Spinal cord (tissue), 9 donors: ENCODE measurements at regions not wholly inside any gene's neighbourhood (a gene's known extent, or its start where the extent isn't known, plus 50 kb on each side); places are given as distances from the start of the nearest gene placed in this dataset.
A peak's percentile ranks its signal among the peaks of the same experiment; 100 is the strongest.
"Not testable (repeated sequence)": the region's sequence is repeated elsewhere in the genome, so short reads cannot be mapped to it uniquely, and the experiment has no call there.

ENCODE experiments used
- DNase-seq, 6 donors: peaks; one replicate each; pipeline versions ENCODE4 v3.0.0 to v3.0.0-alpha.2; 2013 to 2015; ENCODE audit warnings: low spot score in 6 of 6, low read depth in 4 of 6
- H3K27ac ChIP-seq: one replicate; pipeline ENCODE4 v1.5.1; 2013; ENCODE audit warnings: low read depth, low read length, control low read depth
- H3K27me3 ChIP-seq: one replicate; pipeline ENCODE4 v1.6.1; 2013; ENCODE audit warnings: low read length; ENCODE audit not compliant: control insufficient read depth, insufficient read depth
- H3K36me3 ChIP-seq: one replicate; pipeline ENCODE4 v1.6.1; 2013; ENCODE audit warnings: low read length; ENCODE audit not compliant: control insufficient read depth, insufficient read depth
- H3K4me1 ChIP-seq: one replicate; pipeline ENCODE4 v1.6.1; 2013; ENCODE audit warnings: low read length; ENCODE audit not compliant: control insufficient read depth, insufficient read depth
- H3K4me3 ChIP-seq: one replicate; pipeline ENCODE4 v1.5.1; 2013; ENCODE audit warnings: low read depth, low read length, control low read depth
- H3K9me3 ChIP-seq: one replicate; pipeline ENCODE4 v1.6.1; 2013; ENCODE audit warnings: low read length; ENCODE audit not compliant: control insufficient read depth, insufficient read depth
- WGBS: methylation state at CpG from one replicate; pipeline ENCODE4 v1.1.5; 2013; ENCODE audit warnings: missing lambda C conversion rate; ENCODE audit not compliant: insufficient coverage; 5-methylcytosine and 5-hydroxymethylcytosine counted together
- donor health status: healthy.

DNA sequence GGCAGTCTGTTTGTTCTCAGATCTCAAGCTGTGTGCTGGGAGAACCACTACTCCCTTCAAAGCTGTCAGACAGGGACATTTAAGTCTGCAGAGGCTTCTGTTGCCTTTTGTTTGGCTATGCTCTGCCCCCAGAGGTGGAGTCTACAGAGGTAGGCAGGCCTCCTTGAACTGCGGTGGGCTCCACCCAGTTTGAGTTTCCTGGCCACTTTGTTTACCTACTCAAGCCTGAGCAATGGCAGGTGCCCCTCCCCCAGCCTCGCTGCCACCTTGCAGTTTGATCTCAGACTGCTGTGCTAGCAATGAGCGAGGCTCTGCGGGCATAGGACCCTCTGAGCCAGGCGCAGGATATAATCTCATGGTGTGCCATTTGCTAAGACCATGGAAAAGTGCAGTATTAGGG lies 138.3 kb downstream of the TPBG start:
- not testable (repeated sequence) for H3K27ac ChIP-seq, H3K4me3 ChIP-seq, H3K27me3 ChIP-seq, H3K9me3 ChIP-seq, H3K36me3 ChIP-seq, H3K4me1 ChIP-seq, DNase-seq
- WGBS: 97% methylated on average over 5 of the region's 5 CpGs

DNA sequence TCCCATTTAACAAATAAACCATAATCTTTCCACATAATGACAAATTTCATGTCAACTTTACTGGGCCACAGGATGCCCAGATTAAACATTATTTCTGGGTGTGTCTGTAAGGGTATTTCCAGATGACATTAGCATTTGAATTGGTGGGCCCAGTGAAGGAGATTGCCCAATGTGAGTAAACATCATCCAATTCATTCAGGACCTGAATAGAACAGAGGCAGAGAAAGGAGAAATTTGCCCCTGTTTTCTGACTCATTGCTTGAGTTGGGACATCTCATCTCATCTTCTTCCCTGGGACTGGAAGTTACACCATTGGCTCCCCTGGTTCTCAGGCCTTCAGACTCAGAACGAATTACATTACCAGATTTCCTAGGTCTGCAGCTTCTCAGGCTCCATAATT lies 142.9 kb downstream of the TPBG start:
- no CpG with 5 or more reads among the region's 1 CpG for WGBS
- Histone ChIP-seq H3K4me1 (no peaks in the 10 kb centered on the region), H3K36me3 (no peaks in the 10 kb centered on the region), H3K27ac (no peak overlapping the region), H3K9me3 (no peaks in the 10 kb centered on the region), H3K27me3 (no peaks in the 10 kb centered on the region), H3K4me3 (no peak overlapping the region)
- no peak for DNase-seq

DNA sequence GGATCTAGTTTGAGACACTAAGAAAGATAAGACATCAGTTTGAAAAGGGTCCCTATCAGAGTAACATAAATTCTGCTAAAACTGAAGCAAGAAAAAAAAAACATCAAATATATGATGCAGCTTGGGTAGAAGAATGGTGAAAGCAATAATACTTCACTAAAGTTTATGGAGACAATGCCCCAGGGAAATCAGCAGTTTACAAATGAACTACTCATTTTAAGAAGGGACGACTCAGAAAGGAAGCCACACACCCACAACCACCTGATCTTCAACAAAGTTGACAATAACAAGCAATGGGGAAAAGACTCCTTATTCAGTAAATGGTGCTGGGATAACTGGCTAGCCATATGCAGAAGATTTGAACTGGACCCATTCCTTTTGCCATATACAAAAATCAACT lies 143.5 kb downstream of the TPBG start:
- no CpG with 5 or more reads among the region's 1 CpG for WGBS
- DNase-seq: no peak
- Histone ChIP-seq H3K4me3 (no peak overlapping the region), H3K4me1 (no peaks in the 10 kb centered on the region), H3K9me3 (no peaks in the 10 kb centered on the region), H3K27ac (no peak overlapping the region), H3K27me3 (no peaks in the 10 kb centered on the region), H3K36me3 (no peaks in the 10 kb centered on the region)

DNA sequence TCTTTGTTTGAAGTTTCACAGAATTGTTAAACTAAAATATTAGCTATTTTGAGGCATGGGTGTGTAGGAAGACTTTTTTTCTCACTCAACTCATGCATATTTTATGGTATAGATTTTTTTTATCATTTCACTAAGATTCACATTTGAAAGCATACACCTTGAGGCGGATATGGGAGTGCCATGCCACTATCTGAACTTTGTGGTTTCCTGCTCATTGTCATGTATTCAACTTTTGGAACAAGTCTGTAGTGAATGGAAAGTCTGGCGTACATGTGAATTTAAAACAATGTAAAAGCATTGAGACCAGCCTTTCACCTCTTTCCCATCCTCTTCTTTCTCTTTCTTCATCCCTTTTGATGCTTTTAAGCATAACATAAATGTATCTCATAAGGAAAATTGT lies 147.9 kb downstream of the TPBG start:
- H3K27ac ChIP-seq: no peak overlapping the region
- no peaks in the 10 kb centered on the region for H3K36me3 ChIP-seq
- no peaks in the 10 kb centered on the region for H3K9me3 ChIP-seq
- no CpG with 5 or more reads among the region's 2 CpGs for WGBS
- no peaks in the 10 kb centered on the region for H3K27me3 ChIP-seq
- H3K4me3 ChIP-seq: no peak overlapping the region
- no peaks in the 10 kb centered on the region for H3K4me1 ChIP-seq
- DNase-seq: no peak

DNA sequence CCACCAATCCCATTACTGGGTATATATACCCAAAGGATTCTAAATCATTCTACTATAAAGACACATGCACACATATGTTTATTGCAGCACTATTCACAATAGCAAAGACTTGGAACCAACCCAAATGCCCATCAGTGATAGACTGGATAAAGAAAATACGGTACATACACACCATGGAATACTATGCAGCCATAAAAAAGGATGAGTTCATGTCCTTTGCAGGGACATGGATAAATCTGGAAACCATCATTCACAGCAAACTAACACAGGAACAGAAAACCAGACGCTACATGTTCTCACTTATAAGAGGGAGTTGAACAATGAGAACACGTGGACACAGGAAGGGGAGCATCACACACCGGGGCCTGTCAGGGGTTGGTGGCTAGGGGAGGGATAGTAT lies 154.3 kb downstream of the TPBG start:
- H3K4me3 ChIP-seq, H3K36me3 ChIP-seq, DNase-seq, H3K27ac ChIP-seq, H3K9me3 ChIP-seq, H3K4me1 ChIP-seq, H3K27me3 ChIP-seq: not testable (repeated sequence)
- 100% methylated on average over 2 of the region's 4 CpGs for WGBS

DNA sequence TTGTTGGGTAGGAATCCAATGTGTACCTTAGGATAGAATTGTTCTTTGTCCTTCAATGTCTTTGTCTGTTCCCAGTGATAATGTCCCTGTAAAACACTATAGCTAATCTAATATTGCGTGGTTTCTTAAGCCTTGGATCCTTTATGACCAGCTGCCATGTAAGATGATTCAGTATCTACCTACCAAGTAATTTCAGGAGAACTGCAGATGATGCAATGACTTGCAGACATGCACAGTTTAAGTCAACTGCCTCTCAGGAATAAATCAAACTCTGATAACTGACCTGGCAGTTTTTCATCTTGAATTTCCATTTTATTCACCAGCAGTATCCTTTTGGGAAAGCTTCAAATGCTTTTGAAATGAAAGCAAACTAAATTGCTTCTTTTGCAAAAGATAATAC lies 157.8 kb downstream of the TPBG start:
- no peak overlapping the region for H3K27ac ChIP-seq
- no peaks in the 10 kb centered on the region for H3K36me3 ChIP-seq
- no peak overlapping the region for H3K4me3 ChIP-seq
- H3K4me1 ChIP-seq: no peaks in the 10 kb centered on the region
- H3K27me3 ChIP-seq: no peaks in the 10 kb centered on the region
- WGBS: 100% methylated on average over 1 of the region's 1 CpG
- DNase-seq: peak in 1 of 6 donors; percentile 6
- H3K9me3 ChIP-seq: no peaks in the 10 kb centered on the region

DNA sequence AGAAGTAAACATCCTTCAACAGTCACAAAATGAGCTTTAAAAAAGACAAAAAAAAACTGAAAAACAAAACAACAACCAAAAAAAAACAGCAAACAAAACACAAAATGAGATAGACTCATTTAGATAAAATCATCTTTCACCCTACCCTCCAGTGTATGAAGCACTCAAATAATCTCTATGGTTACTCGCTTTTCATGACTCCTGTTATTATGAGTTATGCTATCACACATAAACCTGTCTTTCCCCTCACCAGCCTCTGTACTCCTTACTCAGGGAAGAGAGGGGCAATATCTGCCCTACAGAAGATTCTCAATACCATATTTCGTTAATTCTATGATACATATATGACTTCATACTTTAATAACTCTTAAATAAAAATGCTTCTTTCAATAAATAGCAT lies 158.2 kb downstream of the TPBG start:
- no CpG with 5 or more reads among the region's 2 CpGs for WGBS

DNA sequence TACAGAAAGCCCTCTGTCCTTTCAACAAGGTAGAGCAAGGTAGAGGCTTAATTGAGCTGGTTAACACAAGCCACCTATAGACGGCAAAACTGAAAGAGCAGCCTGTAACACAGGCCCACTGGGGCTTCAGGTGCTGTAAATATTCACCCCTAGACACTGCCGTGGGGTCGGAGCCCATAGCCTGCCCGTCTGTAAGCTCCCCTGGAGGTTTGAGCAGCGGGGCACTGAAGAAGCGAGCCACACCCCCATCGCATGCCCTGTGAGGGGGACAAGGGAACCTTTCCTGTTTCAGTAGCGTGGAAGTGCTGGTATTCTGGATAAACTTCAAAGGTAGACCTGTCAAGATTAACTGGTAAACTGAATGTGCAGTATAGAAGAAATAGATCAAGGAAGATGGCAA lies 160.4 kb downstream of the TPBG start:
- Histone ChIP-seq H3K27me3 (no peaks in the 10 kb centered on the region), H3K4me1 (no peaks in the 10 kb centered on the region), H3K36me3 (no peaks in the 10 kb centered on the region), H3K4me3 (no peak overlapping the region), H3K9me3 (no peaks in the 10 kb centered on the region), H3K27ac (no peak overlapping the region)
- DNase-seq: no peak
- WGBS: 73% methylated on average over 7 of the region's 8 CpGs

More for the DNA sequence above, 158.2 kb downstream of the TPBG start:
- Histone ChIP-seq H3K9me3 (no peaks in the 10 kb centered on the region), H3K27me3 (no peaks in the 10 kb centered on the region), H3K4me1 (no peaks in the 10 kb centered on the region), H3K4me3 (no peak overlapping the region), H3K27ac (no peak overlapping the region), H3K36me3 (no peaks in the 10 kb centered on the region)
- no peak for DNase-seq

DNA sequence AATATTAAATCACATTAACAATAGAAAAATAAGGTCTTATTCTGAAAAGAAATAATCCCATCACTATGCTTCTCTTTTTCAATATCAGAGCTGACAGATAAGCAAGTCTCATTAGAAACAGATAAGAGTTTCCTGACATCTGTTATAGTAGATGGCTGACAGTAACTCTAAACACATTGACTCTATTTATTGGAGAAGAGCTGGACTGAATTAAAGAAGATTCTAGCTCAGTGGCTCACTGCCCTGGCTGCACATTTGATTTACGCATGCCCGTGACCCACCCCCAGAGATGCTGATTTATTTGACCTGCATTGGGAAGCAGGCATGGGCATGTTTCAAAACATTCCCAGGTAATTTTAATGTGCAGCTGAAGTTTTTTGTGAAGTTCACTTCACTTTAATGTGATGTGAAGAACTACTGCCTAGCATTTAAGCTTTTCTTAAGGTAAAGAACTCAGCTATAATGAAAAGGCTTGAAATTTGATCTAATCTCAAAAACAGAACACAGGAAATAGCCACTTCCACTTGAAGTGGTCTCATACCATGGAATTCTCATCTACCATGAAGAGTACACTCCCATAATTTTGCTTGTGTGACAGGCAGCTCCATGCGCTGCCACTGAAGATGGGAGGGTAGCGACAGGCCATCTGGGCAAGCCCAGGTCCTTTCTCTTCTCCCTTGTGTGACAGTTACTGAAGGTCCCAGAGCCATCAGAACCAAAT lies 162.3 kb downstream of the TPBG start:
- 50% methylated on average over 2 of the region's 4 CpGs for WGBS
- H3K27me3 ChIP-seq: no peaks in the 10 kb centered on the region
- no peaks in the 10 kb centered on the region for H3K36me3 ChIP-seq
- H3K9me3 ChIP-seq: no peaks in the 10 kb centered on the region
- no peak overlapping the region for H3K4me3 ChIP-seq
- DNase-seq: peak in 1 of 6 donors; percentile 17
- no peaks in the 10 kb centered on the region for H3K4me1 ChIP-seq
- H3K27ac ChIP-seq: no peak overlapping the region

DNA sequence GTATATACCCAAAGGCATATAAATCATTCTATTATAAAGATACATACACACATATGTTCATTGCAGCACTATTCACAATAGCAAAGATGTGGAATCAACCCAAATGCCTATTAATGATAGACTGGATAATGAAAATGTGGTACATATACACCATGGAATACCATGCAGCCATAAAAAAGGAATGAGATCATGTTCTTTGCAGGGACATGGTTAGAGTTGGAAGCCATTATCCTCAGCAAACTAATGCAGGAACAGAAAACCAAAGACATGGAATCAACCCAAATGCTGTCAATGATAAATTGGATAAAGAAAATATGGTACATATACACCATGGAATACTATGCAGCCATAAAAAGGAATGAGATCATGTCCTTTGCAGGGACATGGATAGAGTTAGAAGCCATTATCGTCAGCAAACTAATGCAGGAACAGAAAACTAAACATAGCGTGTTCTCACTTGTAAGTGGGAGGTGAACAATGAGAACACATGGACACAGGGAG lies 166.4 kb downstream of the TPBG start:
- not testable (repeated sequence) for H3K27ac ChIP-seq, H3K4me1 ChIP-seq, DNase-seq, H3K36me3 ChIP-seq, H3K27me3 ChIP-seq, H3K4me3 ChIP-seq, H3K9me3 ChIP-seq
- WGBS: 85% methylated on average over 2 of the region's 2 CpGs
